Pancreas (tissue), 10 donors: ENCODE measurements at regions not wholly inside any gene's neighbourhood (a gene's known extent, or its start where the extent isn't known, plus 50 kb on each side); places are given as distances from the start of the nearest gene placed in this dataset.

Experiments used
- ATAC-seq, 4 donors: fragments of 200-7000 bp; cut with Tn5 transposase; one replicate each; pipeline versions ENCODE4 v1.8.0 to v1.9.1; 2020; ENCODE audit warnings: mild to moderate bottlenecking in 4 of 4, moderate library complexity in 4 of 4
- DNase-seq, 6 donors: peaks; one replicate each; pipeline ENCODE4 v3.0.0-alpha.2; 2020
- FAIRE-seq: peaks from 2 replicates; lab custom pipeline; 2012; peaks lifted over from hg19 to GRCh38; lab: Jason Lieb, UNC
- H3K27ac ChIP-seq, 4 donors: fragments of 200-600 bp; sonication (generic); 1 replicate in 3 of 4; 2 replicates in 1 of 4; pipeline versions ENCODE4 v1.5.0 to v1.8.0; 2020
- H3K27me3 ChIP-seq, 4 donors: fragments of 200-600 bp; one replicate each; pipeline ENCODE4 v1.8.0; 2021
- H3K36me3 ChIP-seq, 3 donors: fragments of 200-600 bp; sonication (generic) in 1 of 3; one replicate each; pipeline versions ENCODE4 v1.5.0 to v1.8.0; 2020 to 2021
- H3K4me1 ChIP-seq, 3 donors: fragments of 200-600 bp; one replicate each; pipeline ENCODE4 v1.8.0; 2021
- H3K4me3 ChIP-seq, 4 donors: fragments of 200-600 bp; sonication (generic) in 2 of 4; one replicate each; pipeline versions ENCODE4 v1.5.0 to v1.8.0; 2020 to 2021
- H3K9me3 ChIP-seq, 4 donors: fragments of 200-600 bp; one replicate each; pipeline ENCODE4 v1.8.0; 2021
- WGBS, 2 donors: extraction: QIAGEN DNeasy Blood & Tissue Kit; methylation state at CpG; one replicate each; pipeline ENCODE4 v1.1.7; 2013; 5-methylcytosine and 5-hydroxymethylcytosine counted together
- intact Hi-C, 3 donors: fragments of 100-400 bp; cut with DNase I; formaldehyde crosslinking; loops; one replicate each; pipeline versions ENCODE4 v1.11.1 to v1.14.2; 2022
- TF ChIP-seq, protein P1 (sequence below), 4 donors: fragments of 200-600 bp; sonication (generic) in 3 of 4; IDR thresholded peaks; one replicate each; pipeline versions ENCODE4 v1.5.0 to v1.8.0; 2021; ENCODE audit warnings: antibody characterized with exemption in 4 of 4
- donor health status: healthy with polysubstance abuse.
- donor health status: DM: no; HTN: no; CAD: no; lungs with moderate emphysema.
- donor health status: DM: no; HTN: no; CAD: no.
- donor health status: control.
- donor health status: control.
- donor health status: Bipolar disorder and iron deficiency.
- donor health status: DM: yes; HTN: yes; CAD: no.
- donor health status: DM: no; HTN: no; CAD: no.
- donor health status: DM: no; HTN: no; CAD: no.
- donor health status: DM: yes; HTN: yes; CAD: no.

DNA sequence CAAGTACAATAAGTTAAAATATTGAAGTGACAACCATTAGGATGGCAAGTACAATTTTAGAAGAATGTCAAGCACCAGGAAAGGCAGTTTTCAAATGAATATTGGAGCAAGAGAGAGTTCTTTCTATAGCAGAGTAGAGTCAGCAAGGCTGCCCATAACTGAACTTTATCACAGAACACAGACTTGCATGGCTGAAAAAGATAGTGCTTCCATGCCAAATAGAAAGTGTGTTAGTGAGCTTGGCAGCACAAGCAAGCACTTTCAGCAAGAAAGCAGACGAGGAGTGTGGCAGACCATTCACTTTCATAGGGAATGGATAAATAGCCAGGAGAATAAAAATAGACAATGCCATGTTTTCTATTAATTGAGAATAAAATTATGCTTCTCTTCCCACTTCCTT lies 647.0 kb upstream of the MGAT4C start:
- H3K27me3 ChIP-seq = no peaks in the 10 kb centered on the region
- H3K36me3 ChIP-seq = no peaks in the 10 kb centered on the region
- ATAC-seq (no peak), FAIRE-seq (no peak), DNase-seq (no peak)
- H3K4me3 ChIP-seq = no peak overlapping the region
- TF ChIP-seq, protein P1, sequence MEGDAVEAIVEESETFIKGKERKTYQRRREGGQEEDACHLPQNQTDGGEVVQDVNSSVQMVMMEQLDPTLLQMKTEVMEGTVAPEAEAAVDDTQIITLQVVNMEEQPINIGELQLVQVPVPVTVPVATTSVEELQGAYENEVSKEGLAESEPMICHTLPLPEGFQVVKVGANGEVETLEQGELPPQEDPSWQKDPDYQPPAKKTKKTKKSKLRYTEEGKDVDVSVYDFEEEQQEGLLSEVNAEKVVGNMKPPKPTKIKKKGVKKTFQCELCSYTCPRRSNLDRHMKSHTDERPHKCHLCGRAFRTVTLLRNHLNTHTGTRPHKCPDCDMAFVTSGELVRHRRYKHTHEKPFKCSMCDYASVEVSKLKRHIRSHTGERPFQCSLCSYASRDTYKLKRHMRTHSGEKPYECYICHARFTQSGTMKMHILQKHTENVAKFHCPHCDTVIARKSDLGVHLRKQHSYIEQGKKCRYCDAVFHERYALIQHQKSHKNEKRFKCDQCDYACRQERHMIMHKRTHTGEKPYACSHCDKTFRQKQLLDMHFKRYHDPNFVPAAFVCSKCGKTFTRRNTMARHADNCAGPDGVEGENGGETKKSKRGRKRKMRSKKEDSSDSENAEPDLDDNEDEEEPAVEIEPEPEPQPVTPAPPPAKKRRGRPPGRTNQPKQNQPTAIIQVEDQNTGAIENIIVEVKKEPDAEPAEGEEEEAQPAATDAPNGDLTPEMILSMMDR (IDR thresholded peaks at IDR 0.05) = no peak
- H3K27ac ChIP-seq = no peak overlapping the region
- WGBS, 2 donors = 50 to 63% methylated on average over 1 of the region's 1 CpG
- intact Hi-C loops = no loop called here
- no peaks in the 10 kb centered on the region for H3K4me1 ChIP-seq
- no peaks in the 10 kb centered on the region for H3K9me3 ChIP-seq

DNA sequence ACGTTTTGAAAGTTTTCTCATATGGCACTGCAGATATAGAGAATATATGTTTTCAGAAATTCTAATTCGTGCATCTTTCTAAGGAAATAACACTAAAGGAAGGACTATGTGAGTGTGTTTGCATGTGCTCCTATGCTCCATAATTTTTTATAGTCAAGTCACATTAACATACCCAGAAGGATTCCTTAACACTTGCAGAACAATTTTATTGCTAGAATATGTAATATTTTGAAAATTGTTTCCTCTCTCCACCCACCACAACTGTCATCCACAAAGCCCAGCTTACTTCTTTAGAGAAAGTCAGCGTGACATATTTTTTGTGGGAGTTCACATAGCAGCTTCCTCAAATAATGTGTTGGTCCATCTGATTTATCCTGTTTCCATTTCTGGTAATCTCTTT lies 604.6 kb upstream of the MGAT4C start:
- TF ChIP-seq, protein P1 (IDR thresholded peaks at IDR 0.05) = no peak
- FAIRE-seq = no peak

DNA sequence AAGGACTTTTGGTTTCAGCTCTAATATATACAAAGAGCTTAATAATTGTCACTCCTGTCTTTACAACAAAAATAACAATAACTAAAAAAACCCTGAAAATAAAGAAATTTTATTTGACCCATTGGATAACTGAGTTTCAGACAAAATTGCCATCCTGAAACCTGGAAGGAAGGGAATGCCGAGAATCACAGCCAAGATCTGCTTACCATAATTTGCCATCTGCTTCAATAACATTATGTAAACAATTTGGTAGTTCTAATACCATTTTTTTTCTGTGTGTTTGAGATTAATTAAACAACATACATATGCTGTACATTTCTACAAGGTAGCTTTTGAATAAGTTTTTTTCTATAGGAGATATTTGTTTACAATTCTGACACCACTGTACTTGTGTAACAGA lies 596.3 kb upstream of the MGAT4C start:
- H3K4me3 ChIP-seq = no peak overlapping the region
- no peak for DNase-seq
- no peaks in the 10 kb centered on the region for H3K9me3 ChIP-seq
- H3K27ac ChIP-seq = no peak overlapping the region
- no peaks in the 10 kb centered on the region for H3K27me3 ChIP-seq
- no peaks in the 10 kb centered on the region for H3K4me1 ChIP-seq
- no peak for FAIRE-seq
- no peaks in the 10 kb centered on the region for H3K36me3 ChIP-seq
- no peak for ATAC-seq
- TF ChIP-seq, protein P1 (IDR thresholded peaks at IDR 0.05) = no peak
- intact Hi-C loops = no loop called here
- WGBS, 2 donors = 62 to 64% methylated on average over 1 of the region's 1 CpG

More for the DNA sequence above, 604.6 kb upstream of the MGAT4C start:
- intact Hi-C loops = no loop called here
- Histone ChIP-seq H3K36me3 (no peaks in the 10 kb centered on the region), H3K4me3 (no peak overlapping the region), H3K4me1 (no peaks in the 10 kb centered on the region), H3K27me3 (no peaks in the 10 kb centered on the region), H3K27ac (no peak overlapping the region), H3K9me3 (no peaks in the 10 kb centered on the region)
- ATAC-seq (no peak), DNase-seq (no peak)
- 52 to 61% methylated on average over 3 of the region's 3 CpGs for WGBS, 2 donors

DNA sequence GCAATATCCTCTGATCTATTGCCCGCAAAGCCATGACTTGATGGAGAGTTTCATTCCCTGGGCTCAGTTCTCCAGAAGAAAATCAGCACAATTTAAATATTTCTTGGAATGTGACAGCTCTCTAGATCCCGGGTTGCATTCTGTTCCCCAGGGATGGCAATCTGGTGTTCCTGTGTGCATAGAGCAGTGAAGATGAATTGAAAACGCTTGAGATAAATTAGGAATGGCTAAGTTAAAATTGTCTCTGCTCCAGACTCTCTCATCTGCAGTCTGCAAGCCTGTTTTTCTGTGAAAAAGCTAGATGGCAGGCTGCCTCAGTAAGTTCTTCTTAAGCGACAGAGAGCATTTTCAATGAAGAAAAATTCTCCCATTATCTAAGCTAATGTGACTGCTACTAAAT lies 582.5 kb upstream of the MGAT4C start:
- intact Hi-C loops = no loop called here
- Histone ChIP-seq H3K36me3 (no peaks in the 10 kb centered on the region), H3K4me3 (no peak overlapping the region), H3K9me3 (no peaks in the 10 kb centered on the region), H3K4me1 (no peaks in the 10 kb centered on the region), H3K27me3 (no peaks in the 10 kb centered on the region), H3K27ac (no peak overlapping the region)
- no peak for ATAC-seq
- TF ChIP-seq, protein P1 (IDR thresholded peaks at IDR 0.05) = no peak
- no peak for FAIRE-seq
- DNase-seq = no peak
- 39 to 43% methylated on average over 4 of the region's 4 CpGs for WGBS, 2 donors

DNA sequence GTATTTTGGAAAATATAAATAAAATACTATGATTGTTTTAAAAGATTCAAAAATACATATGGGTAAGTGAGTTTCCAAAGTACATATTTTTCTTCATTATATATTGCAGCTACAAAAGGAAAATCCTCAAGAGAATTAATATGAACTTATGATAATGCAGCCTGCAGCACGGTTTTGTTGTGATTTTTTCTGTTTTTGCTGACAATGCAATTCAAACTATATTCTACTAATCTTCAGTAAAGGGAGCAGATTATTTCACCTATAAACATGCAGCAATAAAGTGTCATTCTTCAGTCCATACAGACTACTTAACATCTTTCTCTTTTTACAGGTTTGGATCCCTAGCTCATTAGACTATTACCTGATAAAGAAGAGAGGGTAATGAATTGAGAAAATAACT lies 582.1 kb upstream of the MGAT4C start:
- Histone ChIP-seq H3K9me3 (no peaks in the 10 kb centered on the region), H3K4me1 (no peaks in the 10 kb centered on the region), H3K4me3 (no peak overlapping the region), H3K27me3 (no peaks in the 10 kb centered on the region), H3K36me3 (no peaks in the 10 kb centered on the region), H3K27ac (no peak overlapping the region)
- 30 to 61% methylated on average over 1 of the region's 1 CpG for WGBS, 2 donors
- no peak for FAIRE-seq
- DNase-seq = no peak
- TF ChIP-seq, protein P1 (IDR thresholded peaks at IDR 0.05) = no peak
- intact Hi-C loops = no loop called here
- ATAC-seq = no peak
